ENCODE measurements at regions not wholly inside any gene's neighbourhood (a gene's known extent, or its start where the extent isn't known, plus 50 kb on each side); places are given as distances from the start of the nearest gene placed in this dataset.

DNA sequence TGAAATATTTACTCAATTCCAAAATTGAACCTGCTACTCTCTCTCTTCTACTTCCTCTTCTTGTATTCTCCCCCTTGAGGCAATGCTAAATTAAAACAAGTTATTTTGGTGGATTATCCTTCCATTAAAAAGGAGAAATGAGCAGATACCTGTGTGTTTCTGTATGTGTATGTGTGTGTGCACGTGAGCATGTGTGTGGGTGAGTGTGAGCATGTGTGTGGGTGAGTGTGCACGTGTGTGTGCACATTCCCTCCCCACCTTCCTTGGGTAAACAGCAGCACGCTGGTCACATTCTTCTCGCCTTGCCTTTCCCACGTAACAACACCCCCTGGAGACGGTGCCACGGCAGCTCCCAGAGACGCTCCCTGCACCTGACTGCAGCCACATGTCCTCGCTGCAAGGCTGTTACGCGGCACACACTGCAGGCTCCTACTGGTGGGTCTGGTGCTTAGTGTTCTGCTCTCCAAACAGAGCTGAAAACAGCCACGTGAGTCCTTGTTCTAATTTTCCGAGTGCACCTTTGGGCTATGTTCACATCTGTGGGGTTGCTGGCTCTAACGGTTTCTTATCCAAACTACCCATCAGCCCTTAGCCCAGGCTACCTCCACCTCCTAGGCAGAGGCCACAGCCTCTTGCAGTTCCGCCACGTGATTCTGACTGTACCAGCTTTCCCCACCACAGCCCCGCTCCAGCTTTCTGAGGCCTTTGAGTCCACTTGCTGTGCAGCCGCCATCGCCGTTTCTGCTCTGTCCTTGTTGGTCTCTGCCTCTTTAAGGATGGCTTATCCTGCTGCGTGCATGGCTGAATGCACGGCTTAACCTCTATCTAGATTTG, 123.4 kb downstream of the CTTN start:
- H3K4me3 ChIP-seq: no peak overlapping the region
- 81 to 84% methylated on average over 22 of the region's 22 CpGs for WGBS, 2 donors
- no peak for ATAC-seq (ENCODE audit: insufficient read depth, low FRiP score)

DNA sequence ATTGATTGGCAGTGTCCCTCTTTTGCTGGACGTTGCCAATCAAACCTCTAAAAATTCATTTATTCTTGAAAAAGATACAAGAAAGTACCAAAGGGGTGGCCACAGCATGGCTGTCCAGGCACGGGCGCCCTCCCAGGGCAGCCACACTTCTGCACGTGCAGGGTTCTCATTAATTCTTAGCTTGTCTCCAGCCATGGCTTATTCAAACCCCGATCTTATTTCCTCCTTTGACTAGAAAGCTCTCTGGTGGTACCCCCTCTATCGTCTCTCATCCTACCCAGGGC, 123.9 kb downstream of the CTTN start:
- TF ChIP-seq, protein P1, sequence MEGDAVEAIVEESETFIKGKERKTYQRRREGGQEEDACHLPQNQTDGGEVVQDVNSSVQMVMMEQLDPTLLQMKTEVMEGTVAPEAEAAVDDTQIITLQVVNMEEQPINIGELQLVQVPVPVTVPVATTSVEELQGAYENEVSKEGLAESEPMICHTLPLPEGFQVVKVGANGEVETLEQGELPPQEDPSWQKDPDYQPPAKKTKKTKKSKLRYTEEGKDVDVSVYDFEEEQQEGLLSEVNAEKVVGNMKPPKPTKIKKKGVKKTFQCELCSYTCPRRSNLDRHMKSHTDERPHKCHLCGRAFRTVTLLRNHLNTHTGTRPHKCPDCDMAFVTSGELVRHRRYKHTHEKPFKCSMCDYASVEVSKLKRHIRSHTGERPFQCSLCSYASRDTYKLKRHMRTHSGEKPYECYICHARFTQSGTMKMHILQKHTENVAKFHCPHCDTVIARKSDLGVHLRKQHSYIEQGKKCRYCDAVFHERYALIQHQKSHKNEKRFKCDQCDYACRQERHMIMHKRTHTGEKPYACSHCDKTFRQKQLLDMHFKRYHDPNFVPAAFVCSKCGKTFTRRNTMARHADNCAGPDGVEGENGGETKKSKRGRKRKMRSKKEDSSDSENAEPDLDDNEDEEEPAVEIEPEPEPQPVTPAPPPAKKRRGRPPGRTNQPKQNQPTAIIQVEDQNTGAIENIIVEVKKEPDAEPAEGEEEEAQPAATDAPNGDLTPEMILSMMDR (IDR thresholded peaks at IDR 0.05; ENCODE audit: control extremely low read depth, extremely low read depth): no peak
- Histone ChIP-seq H3K9me3 (ENCODE audit: control insufficient read depth in 4 of 4, insufficient read depth in 3 of 4, low read length in 3 of 4) (peaks cover 0 to 3% (median 0%) of the 10 kb centered on the region in 4 donors), H3K36me3 (ENCODE audit: control insufficient read depth in 4 of 4, insufficient read depth in 4 of 4, low read length in 4 of 4) (no peaks in the 10 kb centered on the region), H3K27ac (ENCODE audit: low read depth in 1 of 2, low read length in 1 of 2) (no peak overlapping the region), H3K4me3 (no peak overlapping the region), H3K4me1 (ENCODE audit: control insufficient read depth in 5 of 5, insufficient read depth in 5 of 5, low read length in 5 of 5) (peaks cover 0 to 22% (median 5%) of the 10 kb centered on the region in 5 donors), H3K9ac (ENCODE audit: insufficient read depth in 1 of 2, low read length in 2 of 2) (no peak overlapping the region), H3K27me3 (ENCODE audit: control insufficient read depth in 3 of 3, insufficient read depth in 3 of 3, low read length in 2 of 3) (peaks cover 0 to 5% (median 0%) of the 10 kb centered on the region in 3 donors)
- no peak for ATAC-seq (ENCODE audit: insufficient read depth, low FRiP score)
- 71 to 84% methylated on average over 6 of the region's 6 CpGs for WGBS, 2 donors
- DNase-seq: no peak

More for the DNA sequence above, 123.4 kb downstream of the CTTN start:
- H3K27me3 ChIP-seq (ENCODE audit: control insufficient read depth in 3 of 3, insufficient read depth in 3 of 3, low read length in 2 of 3): peaks cover 0 to 5% (median 0%) of the 10 kb centered on the region in 3 donors
- H3K27ac ChIP-seq (ENCODE audit: low read depth in 1 of 2, low read length in 1 of 2): no peak overlapping the region
- peaks cover 0 to 4% (median 0%) of the 10 kb centered on the region in 4 donors for H3K9me3 ChIP-seq (ENCODE audit: control insufficient read depth in 4 of 4, insufficient read depth in 3 of 4, low read length in 3 of 4)
- H3K9ac ChIP-seq (ENCODE audit: insufficient read depth in 1 of 2, low read length in 2 of 2): no peak overlapping the region
- H3K36me3 ChIP-seq (ENCODE audit: control insufficient read depth in 4 of 4, insufficient read depth in 4 of 4, low read length in 4 of 4): no peaks in the 10 kb centered on the region
- TF ChIP-seq, protein P1 (IDR thresholded peaks at IDR 0.05; ENCODE audit: control extremely low read depth, extremely low read depth): no peak
- peaks cover 0 to 16% (median 5%) of the 10 kb centered on the region in 5 donors for H3K4me1 ChIP-seq (ENCODE audit: control insufficient read depth in 5 of 5, insufficient read depth in 5 of 5, low read length in 5 of 5)
- DNase-seq: no peak

DNA sequence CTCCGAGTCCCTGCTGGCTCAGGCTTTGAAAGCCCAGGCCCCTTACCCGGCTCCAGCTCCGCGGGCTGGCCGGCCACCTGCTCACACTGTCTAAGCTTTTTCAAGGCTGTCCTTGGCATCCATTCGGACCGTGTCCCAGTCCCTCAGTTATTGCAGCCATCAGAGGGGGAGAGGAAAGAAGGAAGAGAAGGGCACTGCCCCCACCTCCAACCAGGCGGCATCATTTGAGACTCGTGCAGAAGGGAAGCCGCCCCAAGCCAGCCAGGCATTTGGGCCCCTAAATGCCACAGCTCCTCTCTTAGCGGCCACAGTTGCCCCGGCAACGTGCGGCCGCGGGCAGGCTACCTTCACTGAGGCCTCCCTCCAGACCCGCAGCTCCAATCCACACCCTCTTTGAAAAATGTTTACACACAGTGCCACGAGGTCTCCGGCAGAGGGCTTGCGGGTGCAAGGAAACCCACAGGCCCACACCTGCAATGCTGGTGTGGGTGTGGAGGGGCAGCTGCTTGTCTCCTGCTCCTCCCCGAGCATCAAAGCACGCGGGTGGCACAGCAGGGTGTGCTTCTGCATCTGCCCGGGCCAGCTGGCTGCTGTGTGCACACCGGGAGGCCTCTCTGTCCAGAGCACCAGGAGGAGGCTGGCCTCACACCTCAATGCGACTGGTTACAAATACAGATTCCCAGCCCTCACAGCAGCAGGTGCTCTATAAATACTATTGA, 124.4 kb downstream of the CTTN start:
- peaks cover 0 to 5% (median 0%) of the 10 kb centered on the region in 3 donors for H3K27me3 ChIP-seq (ENCODE audit: control insufficient read depth in 3 of 3, insufficient read depth in 3 of 3, low read length in 2 of 3)
- TF ChIP-seq, protein P1 (IDR thresholded peaks at IDR 0.05; ENCODE audit: control extremely low read depth, extremely low read depth): no peak
- no peaks in the 10 kb centered on the region for H3K36me3 ChIP-seq (ENCODE audit: control insufficient read depth in 4 of 4, insufficient read depth in 4 of 4, low read length in 4 of 4)
- no peak overlapping the region for H3K4me3 ChIP-seq
- H3K9ac ChIP-seq (ENCODE audit: insufficient read depth in 1 of 2, low read length in 2 of 2): no peak overlapping the region
- H3K9me3 ChIP-seq (ENCODE audit: control insufficient read depth in 4 of 4, insufficient read depth in 3 of 4, low read length in 3 of 4): no peaks in the 10 kb centered on the region
- peaks cover 0 to 23% (median 5%) of the 10 kb centered on the region in 5 donors for H3K4me1 ChIP-seq (ENCODE audit: control insufficient read depth in 5 of 5, insufficient read depth in 5 of 5, low read length in 5 of 5)
- H3K27ac ChIP-seq (ENCODE audit: low read depth in 1 of 2, low read length in 1 of 2): no peak overlapping the region
- DNase-seq (peak in 2 of 3 donors; percentile 34 to 39), ATAC-seq (ENCODE audit: insufficient read depth, low FRiP score) (no peak)
- WGBS, 2 donors: 50 to 54% methylated on average over 26 of the region's 26 CpGs

All from lung (tissue), 11 donors.